HepG2 (cell line): ENCODE measurements at regions not wholly inside any gene's neighbourhood (a gene's known extent, or its start where the extent isn't known, plus 50 kb on each side); places are given as distances from the start of the nearest gene placed in this dataset.

Source experiments
- ATAD3A ChIP-seq: sonication (generic); formaldehyde crosslinking; IDR thresholded peaks from 2 replicates; pipeline ENCODE4 v1.4.0; 2020; ENCODE audit warnings: missing genetic modification reagents
- BCLAF1 ChIP-seq: fragments of 450-650 bp; IDR thresholded peaks from 2 replicates; pipeline ENCODE4 v1.6.1; 2017; ENCODE audit warnings: mild to moderate bottlenecking
- CBX5 ChIP-seq: sonication (generic); formaldehyde crosslinking; IDR thresholded peaks from 2 replicates; pipeline ENCODE4 v1.4.0; 2020; ENCODE audit warnings: missing genetic modification reagents, borderline replicate concordance
- FOXA3 ChIP-seq: IDR thresholded peaks from 2 replicates; pipeline ENCODE4 v1.6.1; 2016; ENCODE audit warnings: missing genetic modification reagents, missing compliant biosample characterization
- NR2C2 ChIP-seq: sonication (generic); formaldehyde crosslinking; IDR thresholded peaks from 2 replicates; pipeline ENCODE4 v1.4.0; 2020; ENCODE audit warnings: missing genetic modification reagents, mild to moderate bottlenecking, moderate library complexity, borderline replicate concordance
- NR2F2 ChIP-seq: IDR thresholded peaks from 2 replicates; pipeline ENCODE4 v1.6.1; 2012; ENCODE audit warnings: low read depth, inconsistent platforms, borderline replicate concordance
- PCBP2 ChIP-seq: fragments of 200-400 bp; formaldehyde crosslinking; optimal IDR thresholded peaks from 2 replicates; pipeline ENCODE3; 2018; ENCODE audit warnings: low read length, low read depth; ENCODE audit not compliant: poor library complexity, severe bottlenecking
- POLR2AphosphoS2 ChIP-seq: IDR thresholded peaks from 2 replicates; pipeline ENCODE4 v1.6.1; 2011; ENCODE audit warnings: low read depth, low read length, improper control_type of control experiment
- REL ChIP-seq: sonication (generic); formaldehyde crosslinking; conservative IDR thresholded peaks from 2 replicates; pipeline ENCODE4 v1.8.0; 2022; ENCODE audit warnings: mild to moderate bottlenecking, missing genetic modification reagents, moderate library complexity
- SMAD1 ChIP-seq: sonication (generic); formaldehyde crosslinking; IDR thresholded peaks from 2 replicates; pipeline ENCODE4 v1.4.0; 2020; ENCODE audit warnings: missing genetic modification reagents, low read depth, mild to moderate bottlenecking, borderline replicate concordance
- SNAI1 ChIP-seq: sonication (generic); formaldehyde crosslinking; IDR thresholded peaks from 2 replicates; pipeline ENCODE4 v1.5.0; 2020; ENCODE audit warnings: mild to moderate bottlenecking, missing genetic modification reagents, borderline replicate concordance
- ZBTB21 ChIP-seq: sonication (generic); formaldehyde crosslinking; IDR thresholded peaks from 2 replicates; pipeline ENCODE4 v1.4.0; 2020; ENCODE audit warnings: missing genetic modification reagents
- ZBTB42 ChIP-seq: sonication (generic); formaldehyde crosslinking; IDR thresholded peaks from 2 replicates; pipeline ENCODE4 v1.5.0; 2020; ENCODE audit warnings: mild to moderate bottlenecking, missing genetic modification reagents
- ZIK1 ChIP-seq: sonication (generic); formaldehyde crosslinking; IDR thresholded peaks from 2 replicates; pipeline ENCODE4 v1.5.0; 2020; ENCODE audit warnings: mild to moderate bottlenecking, low read depth, missing genetic modification reagents, borderline replicate concordance
- ZNF275 ChIP-seq: sonication (generic); formaldehyde crosslinking; IDR thresholded peaks from 2 replicates; pipeline ENCODE4 v1.8.0; 2022; ENCODE audit warnings: missing genetic modification reagents, mild to moderate bottlenecking, inconsistent platforms, borderline replicate concordance
- ZNF646 ChIP-seq: sonication (generic); formaldehyde crosslinking; IDR thresholded peaks from 2 replicates; pipeline ENCODE4 v1.9.0; 2021; ENCODE audit warnings: mild to moderate bottlenecking, missing genetic modification reagents
- ZNF781 ChIP-seq: sonication (generic); formaldehyde crosslinking; IDR thresholded peaks from 2 replicates; pipeline ENCODE4 v1.5.1; 2020; ENCODE audit warnings: borderline replicate concordance, mild to moderate bottlenecking, missing genetic modification reagents; ENCODE audit errors: not compliant biosample characterization
- ZSCAN9 ChIP-seq: IDR thresholded peaks from 2 replicates; pipeline ENCODE4 v1.6.1; 2016; ENCODE audit warnings: borderline replicate concordance

DNA sequence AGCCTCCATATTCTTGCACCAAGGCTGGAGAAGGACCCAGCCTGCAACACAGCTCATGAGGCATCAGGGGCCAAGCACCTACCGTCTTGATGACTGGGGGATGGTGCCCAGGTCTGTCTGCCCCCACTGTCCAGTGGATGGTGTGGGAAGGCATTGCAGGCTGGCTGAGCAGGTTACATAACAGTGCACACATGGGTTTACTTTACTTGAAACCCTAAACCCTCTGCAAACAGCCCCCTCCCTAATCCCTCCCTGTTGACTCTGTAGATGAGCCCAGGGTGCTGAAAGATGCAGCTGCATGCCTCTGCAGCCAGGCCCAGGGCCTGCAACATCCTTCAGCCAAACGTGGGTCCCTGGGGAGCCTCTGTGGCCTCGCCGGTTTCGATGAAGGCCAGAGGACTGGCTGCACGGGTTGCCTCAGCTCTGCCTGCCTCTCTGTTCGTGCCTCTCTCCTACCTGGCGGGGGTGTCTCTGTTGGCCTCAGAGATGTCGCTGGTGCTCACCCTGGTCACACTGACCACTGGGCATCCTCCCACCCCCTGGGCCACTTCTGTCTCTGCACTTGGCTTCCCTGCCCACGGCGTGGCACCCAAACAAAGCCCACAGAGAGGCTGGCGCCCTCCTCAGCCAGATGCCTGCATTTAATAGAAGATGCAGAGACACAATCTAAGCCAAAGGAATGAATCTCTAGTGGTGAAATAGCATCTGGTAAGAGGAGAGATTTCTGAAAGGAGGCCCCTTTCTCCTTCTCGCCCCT lies 95.1 kb downstream of the METRNL start (continued):
- no peak for TF ChIP-seq ZBTB42 (CRISPR knock-in tag)
- TF ChIP-seq ATAD3A, result no peak
- TF ChIP-seq ZNF646 (CRISPR knock-in tag), result no peak
- no peak for TF ChIP-seq PCBP2
- TF ChIP-seq SMAD1 (CRISPR knock-in tag), result 0 out of 2 replicates have a peak, but pooled peaks have one; percentile 49
- no peak for TF ChIP-seq SNAI1 (CRISPR knock-in tag)
- TF ChIP-seq ZSCAN9, result peak; percentile 83
- peak; percentile 61 for TF ChIP-seq ZNF781 (CRISPR knock-in tag)
- TF ChIP-seq BCLAF1, result no peak
- TF ChIP-seq POLR2AphosphoS2, result no peak
- TF ChIP-seq ZNF275 (CRISPR knock-in tag), result no peak; the same call in 1 of the 2 replicates
- peak; percentile 88; the same call in 1 of the 2 replicates for TF ChIP-seq CBX5 (CRISPR knock-in tag)
- no peak for TF ChIP-seq REL (CRISPR knock-in tag)
- TF ChIP-seq ZIK1 (CRISPR knock-in tag), result peak; percentile 69; the same call in 1 of the 2 replicates
- no peak for TF ChIP-seq ZBTB21 (CRISPR knock-in tag)
- peak; percentile 59; the same call in 1 of the 2 replicates for TF ChIP-seq NR2C2 (CRISPR knock-in tag)
- TF ChIP-seq FOXA3 (CRISPR knock-in tag), result peak; percentile 99
- peak; percentile 68; the same call in 1 of the 2 replicates for TF ChIP-seq NR2F2
